ENCODE measurements at regions not wholly inside any gene's neighbourhood (a gene's known extent, or its start where the extent isn't known, plus 50 kb on each side); places are given as distances from the start of the nearest gene placed in this dataset.

DNA sequence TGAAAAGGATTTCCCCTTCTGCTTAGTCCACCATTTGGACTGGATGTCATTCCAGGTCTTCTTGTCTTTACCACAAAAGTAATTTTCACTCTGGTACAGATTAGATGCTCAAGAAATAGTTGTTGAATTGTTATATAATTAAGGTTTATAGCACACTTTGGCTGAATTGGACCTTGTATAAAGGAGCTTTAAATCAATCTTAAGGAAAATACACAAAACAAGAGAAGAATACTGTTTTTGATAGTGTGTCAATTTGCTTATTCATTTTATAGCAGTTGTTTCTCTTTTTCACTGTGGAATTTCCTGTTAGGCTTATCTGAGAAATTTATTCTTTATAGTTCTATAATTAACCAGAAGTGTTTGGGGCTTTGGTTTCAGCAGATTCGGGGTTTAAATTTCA, 62.7 kb upstream of the TDRD3 start:
- TF ChIP-seq NPAS2 (CRISPR knock-in tag; IDR thresholded peaks at IDR 0.05; ENCODE audit: borderline replicate concordance) (no peak), POLR2AphosphoS2 (conservative IDR thresholded peaks at IDR 0.05; ENCODE audit: low read length) (no peak), MAFK (IDR thresholded peaks at IDR 0.05; ENCODE audit: partially characterized antibody) (no peak)
- no peaks in the 10 kb centered on the region for H3K9me3 ChIP-seq
- ATAC-seq = no peak
- WGBS (ENCODE audit: missing lambda C conversion rate) = 0% methylated on average over 1 of the region's 1 CpG
- no peak overlapping the region for H3K27ac ChIP-seq
- no peak for FAIRE-seq
- DNase-seq (ENCODE audit: low read depth in 1 of 2, low spot score in 1 of 2) = no peak
- H3K4me3 ChIP-seq = no peak overlapping the region
- H3K4me2 ChIP-seq = no peak overlapping the region
- CTCF ChIA-PET = no interaction called here
- POLR2A ChIA-PET = no interaction called here
- H3K4me1 ChIP-seq = no peaks in the 10 kb centered on the region

DNA sequence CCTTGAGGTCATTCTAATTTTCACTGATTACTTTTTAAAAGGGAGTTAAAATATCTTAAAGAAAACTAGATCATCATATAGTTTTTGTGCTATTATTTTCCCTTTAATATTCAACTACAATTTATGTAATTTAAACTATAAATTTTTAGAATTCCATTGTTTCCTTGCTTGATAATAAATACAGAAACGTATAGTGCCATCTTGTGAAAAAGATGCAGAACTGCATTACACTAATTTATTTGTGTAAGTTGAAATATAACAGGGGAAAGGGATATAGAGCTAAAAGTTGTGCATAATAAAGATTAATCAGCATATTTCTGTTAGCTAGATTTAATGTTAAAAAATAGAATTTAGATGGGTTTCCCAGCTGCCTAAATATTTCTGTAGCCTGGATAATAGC, 61.5 kb upstream of the TDRD3 start:
- no peaks in the 10 kb centered on the region for H3K4me1 ChIP-seq
- TF ChIP-seq ZSCAN20 (CRISPR knock-in tag; IDR thresholded peaks at IDR 0.05) (no peak), SMC3 (IDR thresholded peaks at IDR 0.05) (peak; percentile 35; the same call in 1 of the 3 replicates), MAFK (IDR thresholded peaks at IDR 0.05; ENCODE audit: partially characterized antibody) (peak; percentile 76), RAD21 (conservative IDR thresholded peaks at IDR 0.05 in 1 of 2, IDR thresholded peaks at IDR 0.05 in 1 of 2) (peak; percentile 49 to 57), MYC (IDR thresholded peaks at IDR 0.05; ENCODE audit: borderline replicate concordance, low read length) (no peak)
- TF ChIP-seq, protein P1, sequence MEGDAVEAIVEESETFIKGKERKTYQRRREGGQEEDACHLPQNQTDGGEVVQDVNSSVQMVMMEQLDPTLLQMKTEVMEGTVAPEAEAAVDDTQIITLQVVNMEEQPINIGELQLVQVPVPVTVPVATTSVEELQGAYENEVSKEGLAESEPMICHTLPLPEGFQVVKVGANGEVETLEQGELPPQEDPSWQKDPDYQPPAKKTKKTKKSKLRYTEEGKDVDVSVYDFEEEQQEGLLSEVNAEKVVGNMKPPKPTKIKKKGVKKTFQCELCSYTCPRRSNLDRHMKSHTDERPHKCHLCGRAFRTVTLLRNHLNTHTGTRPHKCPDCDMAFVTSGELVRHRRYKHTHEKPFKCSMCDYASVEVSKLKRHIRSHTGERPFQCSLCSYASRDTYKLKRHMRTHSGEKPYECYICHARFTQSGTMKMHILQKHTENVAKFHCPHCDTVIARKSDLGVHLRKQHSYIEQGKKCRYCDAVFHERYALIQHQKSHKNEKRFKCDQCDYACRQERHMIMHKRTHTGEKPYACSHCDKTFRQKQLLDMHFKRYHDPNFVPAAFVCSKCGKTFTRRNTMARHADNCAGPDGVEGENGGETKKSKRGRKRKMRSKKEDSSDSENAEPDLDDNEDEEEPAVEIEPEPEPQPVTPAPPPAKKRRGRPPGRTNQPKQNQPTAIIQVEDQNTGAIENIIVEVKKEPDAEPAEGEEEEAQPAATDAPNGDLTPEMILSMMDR (IDR thresholded peaks at IDR 0.05) = peak; percentile 39; the same call in 2 of the 3 replicates
- 0% methylated on average over 1 of the region's 1 CpG for WGBS (ENCODE audit: missing lambda C conversion rate)
- H3K27ac ChIP-seq = no peak overlapping the region
- DNase-seq (ENCODE audit: low read depth in 1 of 2, low spot score in 1 of 2) = peak in 1 of 2 experiments; percentile 5
- no peak for FAIRE-seq
- no peak overlapping the region for H3K4me3 ChIP-seq
- CTCF ChIA-PET = interaction anchor here (0.7 to 0.9 kb wide), 4 partner anchors 11 to 651 kb away, joined by 3 to 4 read pairs (median 3); no protein-coding TSS in a partner anchor
- H3K4me2 ChIP-seq = no peak overlapping the region
- no peak for ATAC-seq
- POLR2A ChIA-PET = no interaction called here
- H3K9me3 ChIP-seq = no peaks in the 10 kb centered on the region

DNA sequence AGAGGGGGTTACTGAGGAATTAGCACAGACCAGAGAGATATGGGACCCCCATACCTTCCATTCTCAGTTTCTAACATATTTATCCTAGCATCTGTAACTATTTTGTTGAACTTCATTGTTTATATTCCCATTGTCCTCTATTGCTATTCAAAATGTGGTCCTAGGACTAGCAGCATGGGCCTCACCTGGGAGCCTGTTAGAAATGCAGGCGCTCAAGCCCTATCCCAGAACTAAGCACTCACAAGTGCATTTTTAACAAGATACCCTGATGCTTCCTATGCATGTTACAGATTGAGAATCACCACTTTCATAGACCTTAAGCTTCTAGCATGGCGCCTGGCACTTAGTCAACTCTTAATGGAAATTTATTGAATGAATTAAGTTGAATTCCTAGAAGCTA, 58.3 kb upstream of the TDRD3 start:
- no peak for TF ChIP-seq CEBPB (IDR thresholded peaks at IDR 0.05)
- TF ChIP-seq SMC3 (IDR thresholded peaks at IDR 0.05) = no peak
- TF ChIP-seq, protein P2, sequence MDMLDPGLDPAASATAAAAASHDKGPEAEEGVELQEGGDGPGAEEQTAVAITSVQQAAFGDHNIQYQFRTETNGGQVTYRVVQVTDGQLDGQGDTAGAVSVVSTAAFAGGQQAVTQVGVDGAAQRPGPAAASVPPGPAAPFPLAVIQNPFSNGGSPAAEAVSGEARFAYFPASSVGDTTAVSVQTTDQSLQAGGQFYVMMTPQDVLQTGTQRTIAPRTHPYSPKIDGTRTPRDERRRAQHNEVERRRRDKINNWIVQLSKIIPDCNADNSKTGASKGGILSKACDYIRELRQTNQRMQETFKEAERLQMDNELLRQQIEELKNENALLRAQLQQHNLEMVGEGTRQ (IDR thresholded peaks at IDR 0.05) = no peak
- no peak for TF ChIP-seq JUNB (IDR thresholded peaks at IDR 0.05)
- FAIRE-seq (no peak), DNase-seq (ENCODE audit: low read depth in 1 of 2, low spot score in 1 of 2) (no peak), ATAC-seq (no peak)
- Histone ChIP-seq H3K4me2 (no peak overlapping the region), H3K9me3 (no peaks in the 10 kb centered on the region), H3K4me3 (no peak overlapping the region), H3K4me1 (no peaks in the 10 kb centered on the region), H3K27ac (no peak overlapping the region)
- ChIA-PET CTCF (interaction anchor here (2.4 kb wide), 1 partner anchor 11 kb away, joined by 9 read pairs; no protein-coding TSS in a partner anchor), POLR2A (no interaction called here)
- WGBS (ENCODE audit: missing lambda C conversion rate) = 18% methylated on average over 2 of the region's 2 CpGs

DNA sequence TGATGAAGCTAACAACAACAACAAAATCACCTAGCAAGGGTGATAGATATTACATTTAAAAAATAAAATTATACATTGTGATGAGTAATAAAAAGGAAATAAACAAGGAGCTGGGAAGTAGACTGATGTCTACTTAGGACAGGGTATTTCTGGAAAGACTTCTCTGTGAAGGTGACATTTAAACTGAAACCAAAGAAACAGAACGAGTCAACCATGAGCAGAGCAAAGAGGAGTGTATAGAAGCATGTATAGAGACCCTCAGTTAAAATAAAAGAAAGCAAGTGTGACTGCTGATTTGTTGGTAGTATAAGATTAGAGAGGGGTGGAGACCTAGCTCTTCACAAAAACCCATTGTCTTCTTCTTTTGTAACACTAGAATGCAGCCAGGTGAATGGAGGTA, 53.0 kb upstream of the TDRD3 start:
- no peaks in the 10 kb centered on the region for H3K9me3 ChIP-seq
- POLR2A ChIA-PET = no interaction called here
- CTCF ChIA-PET = interaction anchor here (1.5 kb wide), 2 partner anchors 9 to 16 kb away, joined by 4 to 5 read pairs; no protein-coding TSS in a partner anchor
- no peak overlapping the region for H3K4me3 ChIP-seq
- H3K4me1 ChIP-seq = no peaks in the 10 kb centered on the region
- WGBS (ENCODE audit: missing lambda C conversion rate) = 0% methylated on average over 1 of the region's 1 CpG
- no peak for DNase-seq (ENCODE audit: low read depth in 1 of 2, low spot score in 1 of 2)
- ATAC-seq = no peak
- H3K4me2 ChIP-seq = no peak overlapping the region
- FAIRE-seq = no peak
- no peak for TF ChIP-seq POLR2A (IDR thresholded peaks at IDR 0.05; ENCODE audit: low read length)
- no peak overlapping the region for H3K27ac ChIP-seq

DNA sequence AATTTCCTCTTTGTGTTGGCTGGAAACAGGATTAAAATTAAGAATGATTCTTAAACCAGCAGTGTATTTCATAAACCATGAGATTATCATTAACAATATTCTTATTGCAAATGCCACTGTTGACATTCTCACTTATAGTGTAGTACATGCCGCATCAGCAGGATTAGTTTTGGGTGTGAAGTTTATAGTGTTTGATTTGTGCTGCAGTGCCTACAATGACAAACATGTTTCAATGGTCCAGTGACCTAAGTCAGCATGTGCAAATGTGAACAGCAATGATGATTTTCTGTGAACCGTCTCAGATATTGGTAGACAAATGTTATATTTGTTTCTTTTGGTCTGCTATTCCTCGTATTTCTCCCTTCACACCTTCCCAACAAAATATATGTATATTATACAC, 49.8 kb upstream of the TDRD3 start:
- Histone ChIP-seq H3K27ac (no peak overlapping the region), H3K4me3 (no peak overlapping the region), H3K4me2 (no peak overlapping the region), H3K4me1 (no peaks in the 10 kb centered on the region), H3K9me3 (no peaks in the 10 kb centered on the region)
- ChIA-PET CTCF (interaction anchor here (1.6 kb wide), 1 partner anchor 17 kb away, joined by 4 read pairs; no protein-coding TSS in a partner anchor), POLR2A (no interaction called here)
- WGBS (ENCODE audit: missing lambda C conversion rate) = 56% methylated on average over 3 of the region's 3 CpGs
- ATAC-seq (no peak), FAIRE-seq (no peak), DNase-seq (ENCODE audit: low read depth in 1 of 2, low spot score in 1 of 2) (no peak)
- TF ChIP-seq GATA3 (IDR thresholded peaks at IDR 0.05; ENCODE audit: borderline replicate concordance) = no peak
- TF ChIP-seq MAFK (IDR thresholded peaks at IDR 0.05; ENCODE audit: partially characterized antibody) = no peak
- TF ChIP-seq, protein P1 (IDR thresholded peaks at IDR 0.05) = no peak
- TF ChIP-seq, protein P3, sequence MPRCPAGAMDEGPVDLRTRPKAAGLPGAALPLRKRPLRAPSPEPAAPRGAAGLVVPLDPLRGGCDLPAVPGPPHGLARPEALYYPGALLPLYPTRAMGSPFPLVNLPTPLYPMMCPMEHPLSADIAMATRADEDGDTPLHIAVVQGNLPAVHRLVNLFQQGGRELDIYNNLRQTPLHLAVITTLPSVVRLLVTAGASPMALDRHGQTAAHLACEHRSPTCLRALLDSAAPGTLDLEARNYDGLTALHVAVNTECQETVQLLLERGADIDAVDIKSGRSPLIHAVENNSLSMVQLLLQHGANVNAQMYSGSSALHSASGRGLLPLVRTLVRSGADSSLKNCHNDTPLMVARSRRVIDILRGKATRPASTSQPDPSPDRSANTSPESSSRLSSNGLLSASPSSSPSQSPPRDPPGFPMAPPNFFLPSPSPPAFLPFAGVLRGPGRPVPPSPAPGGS (IDR thresholded peaks at IDR 0.05) = no peak
- TF ChIP-seq, protein P4, sequence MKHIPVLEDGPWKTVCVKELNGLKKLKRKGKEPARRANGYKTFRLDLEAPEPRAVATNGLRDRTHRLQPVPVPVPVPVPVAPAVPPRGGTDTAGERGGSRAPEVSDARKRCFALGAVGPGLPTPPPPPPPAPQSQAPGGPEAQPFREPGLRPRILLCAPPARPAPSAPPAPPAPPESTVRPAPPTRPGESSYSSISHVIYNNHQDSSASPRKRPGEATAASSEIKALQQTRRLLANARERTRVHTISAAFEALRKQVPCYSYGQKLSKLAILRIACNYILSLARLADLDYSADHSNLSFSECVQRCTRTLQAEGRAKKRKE (CRISPR knock-in tag; IDR thresholded peaks at IDR 0.05; ENCODE audit: low read depth) = no peak
- TF ChIP-seq ESRRA (IDR thresholded peaks at IDR 0.05; ENCODE audit: borderline replicate concordance, low read length) = no peak
- TF ChIP-seq JUN (IDR thresholded peaks at IDR 0.05) = no peak
- TF ChIP-seq, protein P5, sequence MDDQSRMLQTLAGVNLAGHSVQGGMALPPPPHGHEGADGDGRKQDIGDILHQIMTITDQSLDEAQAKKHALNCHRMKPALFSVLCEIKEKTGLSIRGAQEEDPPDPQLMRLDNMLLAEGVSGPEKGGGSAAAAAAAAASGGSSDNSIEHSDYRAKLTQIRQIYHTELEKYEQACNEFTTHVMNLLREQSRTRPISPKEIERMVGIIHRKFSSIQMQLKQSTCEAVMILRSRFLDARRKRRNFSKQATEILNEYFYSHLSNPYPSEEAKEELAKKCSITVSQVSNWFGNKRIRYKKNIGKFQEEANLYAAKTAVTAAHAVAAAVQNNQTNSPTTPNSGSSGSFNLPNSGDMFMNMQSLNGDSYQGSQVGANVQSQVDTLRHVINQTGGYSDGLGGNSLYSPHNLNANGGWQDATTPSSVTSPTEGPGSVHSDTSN (IDR thresholded peaks at IDR 0.05) = no peak

All from A549 (cell line).